ENCODE measurements at regions not wholly inside any gene's neighbourhood (a gene's known extent, or its start where the extent isn't known, plus 50 kb on each side); places are given as distances from the start of the nearest gene placed in this dataset.
"Not testable (repeated sequence)": the region's sequence is repeated elsewhere in the genome, so short reads cannot be mapped to it uniquely, and the experiment has no call there.

DNA sequence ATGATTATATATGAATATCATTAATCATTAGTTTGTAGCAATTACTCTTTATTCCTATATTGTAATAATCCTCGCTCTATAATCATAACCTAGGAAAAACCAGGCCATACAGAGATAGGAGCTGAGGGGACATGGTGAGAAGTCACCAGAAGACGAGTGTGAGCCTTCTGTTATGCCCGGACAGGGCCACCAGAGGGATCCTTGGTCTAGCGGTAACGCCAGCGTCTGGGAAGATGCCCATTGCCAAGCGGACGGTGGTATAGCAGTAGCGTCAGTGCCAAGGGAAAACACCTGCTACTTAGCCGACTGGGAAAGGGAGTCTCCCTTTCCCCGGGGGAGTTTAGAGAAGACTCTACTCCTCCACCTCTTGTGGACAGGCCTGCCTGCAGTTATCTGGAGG is 1347.6 kb downstream of the GATA3 start:
- in situ Hi-C loops (cut with MboI; ENCODE audit: low sequenced_read_pairs) = not testable (repeated sequence)

DNA sequence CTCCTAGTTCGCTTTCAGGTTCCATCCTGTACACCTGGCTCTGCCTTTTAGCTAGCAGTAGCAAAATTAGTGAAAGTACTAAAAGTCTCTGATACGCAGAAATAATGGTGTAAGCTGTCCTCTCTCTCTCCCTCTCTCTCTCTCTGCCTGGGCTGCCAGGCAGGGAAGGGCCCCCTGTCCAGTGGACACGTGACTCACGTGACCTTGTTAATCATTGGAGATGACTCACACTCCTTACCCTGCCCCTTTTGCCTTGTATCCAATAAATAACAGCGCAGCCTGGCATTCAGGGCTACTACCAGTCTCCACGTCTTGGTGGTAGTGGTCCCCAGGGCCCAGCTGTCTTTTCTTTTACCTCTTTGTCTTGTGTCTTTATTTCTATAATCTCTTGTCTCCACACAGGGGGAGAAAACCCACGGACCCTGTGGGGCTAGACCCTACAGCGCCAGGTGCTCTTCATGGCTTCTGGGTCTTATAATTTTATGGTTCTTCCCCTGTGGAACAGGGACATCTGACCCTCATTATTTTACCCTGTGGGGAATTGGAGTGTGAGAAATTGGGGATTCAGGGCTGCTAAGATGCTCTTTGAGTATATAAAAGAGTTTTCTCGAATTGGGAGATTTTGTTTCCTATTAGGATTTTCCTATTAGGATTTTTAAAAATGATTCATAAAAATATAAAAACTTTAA is 1348.2 kb downstream of the GATA3 start:
- in situ Hi-C loops (cut with MboI; ENCODE audit: low sequenced_read_pairs) = not testable (repeated sequence)

DNA sequence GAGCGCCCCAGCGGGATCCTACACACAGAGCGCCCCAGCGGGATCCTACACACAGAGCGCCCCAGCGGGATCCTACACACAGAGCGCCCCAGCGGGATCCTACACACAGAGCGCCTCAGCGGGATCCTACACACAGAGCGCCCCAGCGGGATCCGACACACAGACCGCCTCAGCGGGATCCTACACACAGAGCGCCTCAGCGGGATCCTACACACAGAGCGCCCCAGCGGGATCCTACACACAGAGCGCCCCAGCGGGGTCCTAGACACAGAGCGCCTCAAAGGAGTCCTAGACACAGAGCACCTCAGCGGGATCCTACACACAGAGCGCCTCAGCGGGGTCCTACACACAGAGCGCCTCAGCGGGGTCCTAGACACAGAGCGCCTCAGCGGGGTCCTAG is 1352.7 kb downstream of the GATA3 start:
- in situ Hi-C loops (cut with MboI; ENCODE audit: low sequenced_read_pairs) = not testable (repeated sequence)

DNA sequence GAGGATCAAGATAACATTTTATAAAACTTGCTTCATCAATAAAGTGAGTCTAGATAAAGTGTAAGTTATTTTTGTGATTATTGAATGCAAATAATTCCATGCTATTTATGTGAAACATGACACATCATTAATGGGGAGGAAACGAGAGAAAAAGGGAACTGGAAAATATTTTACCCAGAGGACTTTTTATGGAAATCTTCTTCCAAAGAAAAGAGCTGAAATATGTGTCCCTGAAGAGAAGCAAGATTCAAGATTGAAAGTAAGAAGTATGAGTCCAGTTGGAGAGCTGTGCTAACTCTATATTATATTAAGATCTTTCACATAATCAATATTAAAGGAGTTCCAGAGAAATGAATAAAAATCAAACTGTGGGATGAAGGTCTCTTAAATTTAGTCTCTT is 1361.8 kb downstream of the GATA3 start:
- in situ Hi-C loops (cut with MboI; ENCODE audit: low sequenced_read_pairs) = no loop called here

DNA sequence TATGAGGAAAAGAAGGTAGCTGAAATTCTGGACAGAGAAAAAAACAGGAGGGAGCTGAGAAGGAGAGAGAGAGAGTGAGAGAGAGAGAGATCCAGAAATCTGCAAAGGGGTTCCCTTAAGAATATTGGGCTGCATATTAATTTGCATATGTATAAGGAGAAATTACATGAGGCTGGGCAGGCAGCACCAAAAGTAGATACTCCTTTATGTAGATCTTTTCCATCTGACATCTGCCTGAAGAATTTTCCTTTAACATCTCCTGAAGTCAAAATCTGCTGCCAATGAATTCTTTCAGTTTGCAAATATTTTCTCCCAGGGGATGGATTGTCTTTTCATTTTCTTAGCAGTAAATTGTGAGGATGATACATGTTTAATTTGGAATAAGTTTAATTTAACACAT is 1365.3 kb downstream of the GATA3 start:
- in situ Hi-C loops (cut with MboI; ENCODE audit: low sequenced_read_pairs) = no loop called here

DNA sequence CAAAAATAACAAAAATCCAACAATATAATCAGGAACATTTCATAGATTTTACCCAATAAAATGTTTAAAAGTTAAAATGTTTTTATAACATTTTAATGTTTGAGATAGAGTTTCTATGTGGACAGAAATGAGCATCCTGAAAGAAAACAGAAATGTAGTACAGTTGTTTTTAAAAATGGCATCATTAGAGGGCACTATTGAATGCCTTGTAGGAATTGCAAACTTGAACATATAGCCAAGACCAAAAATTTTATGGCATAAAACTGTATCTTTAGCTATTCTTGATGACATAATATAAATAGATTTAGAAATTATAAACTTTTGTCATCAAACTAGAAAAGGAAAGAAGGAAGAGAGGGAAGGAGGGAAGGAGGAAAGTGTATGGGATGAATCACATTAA is 1372.7 kb downstream of the GATA3 start:
- in situ Hi-C loops (cut with MboI; ENCODE audit: low sequenced_read_pairs) = no loop called here

DNA sequence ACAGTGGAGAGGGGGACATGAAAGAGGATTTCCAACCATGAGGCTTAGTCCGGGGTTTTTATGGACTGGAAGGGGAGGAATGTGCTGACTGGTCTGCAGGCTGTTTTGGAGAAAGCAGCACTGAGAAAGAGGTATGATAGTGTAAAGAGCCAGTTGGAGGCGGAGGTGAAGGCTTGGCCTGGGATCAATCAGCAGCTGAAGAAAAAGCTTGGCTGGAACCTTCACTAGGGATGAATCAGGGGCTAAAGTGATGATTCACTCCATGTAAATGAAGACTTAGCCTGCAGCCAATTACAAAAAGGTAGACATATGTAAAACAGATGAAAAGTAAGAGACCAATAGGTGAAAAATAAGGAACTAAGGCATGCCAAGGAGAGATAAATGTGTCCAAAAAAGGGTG is 1382.6 kb downstream of the GATA3 start:
- in situ Hi-C loops (cut with MboI; ENCODE audit: low sequenced_read_pairs) = no loop called here

DNA sequence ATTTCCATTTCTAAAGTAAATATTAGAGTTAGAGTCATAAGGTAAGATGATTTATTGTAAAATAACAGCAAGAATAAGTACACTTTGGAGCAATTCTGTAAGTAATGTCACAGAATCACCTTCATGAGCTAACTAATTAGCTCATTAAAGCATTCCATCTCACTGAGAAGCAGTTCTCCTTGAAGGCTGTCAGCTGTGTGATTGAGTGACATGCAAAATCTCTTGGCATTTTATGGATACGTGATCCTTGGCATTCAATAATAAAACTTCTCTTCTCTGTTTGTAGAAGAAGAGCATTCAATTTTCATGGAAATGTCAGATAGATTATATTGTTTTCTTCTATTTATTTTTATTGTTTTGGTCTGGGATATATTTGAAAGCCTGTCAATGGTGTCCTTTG is 1389.3 kb downstream of the GATA3 start:
- in situ Hi-C loops (cut with MboI; ENCODE audit: low sequenced_read_pairs) = no loop called here

DNA sequence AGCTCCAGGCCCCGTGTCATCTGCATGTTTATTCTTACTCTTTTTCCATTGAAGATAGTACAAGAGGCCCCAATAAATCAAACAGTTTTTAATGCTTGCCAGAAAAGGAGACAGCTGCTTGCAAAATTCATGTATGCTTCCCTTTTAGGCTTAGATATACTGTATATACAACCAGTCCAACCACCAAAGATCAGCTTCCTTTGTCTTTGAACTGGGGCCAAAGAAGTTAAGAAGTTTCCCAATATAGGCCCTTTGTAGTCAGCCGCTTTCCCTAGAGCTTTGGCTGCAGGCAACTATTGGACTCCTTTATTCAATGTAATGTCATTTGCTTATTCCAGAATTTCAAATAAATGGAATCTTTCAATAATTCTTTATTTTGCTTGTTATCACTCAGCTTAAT is 1395.0 kb downstream of the GATA3 start:
- in situ Hi-C loops (cut with MboI; ENCODE audit: low sequenced_read_pairs) = no loop called here

DNA sequence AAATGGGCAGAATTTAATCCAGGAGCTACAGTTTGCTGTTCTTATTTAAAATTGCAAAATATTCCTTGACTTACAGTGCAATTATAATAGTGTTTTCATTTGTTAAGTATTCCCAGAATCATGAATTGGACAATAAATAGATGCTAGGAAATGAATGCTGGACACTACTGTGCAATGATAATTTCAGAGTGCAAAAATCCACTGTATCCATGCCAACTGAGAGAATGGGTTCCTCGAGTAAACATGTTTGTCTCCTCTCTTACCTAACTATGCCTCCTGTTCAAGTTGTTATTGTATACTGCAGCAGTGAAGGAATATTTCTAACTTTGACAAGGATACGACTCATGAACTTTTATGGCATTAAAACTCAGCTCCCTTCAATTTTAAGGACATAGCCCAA is 1396.3 kb downstream of the GATA3 start:
- in situ Hi-C loops (cut with MboI; ENCODE audit: low sequenced_read_pairs) = no loop called here

DNA sequence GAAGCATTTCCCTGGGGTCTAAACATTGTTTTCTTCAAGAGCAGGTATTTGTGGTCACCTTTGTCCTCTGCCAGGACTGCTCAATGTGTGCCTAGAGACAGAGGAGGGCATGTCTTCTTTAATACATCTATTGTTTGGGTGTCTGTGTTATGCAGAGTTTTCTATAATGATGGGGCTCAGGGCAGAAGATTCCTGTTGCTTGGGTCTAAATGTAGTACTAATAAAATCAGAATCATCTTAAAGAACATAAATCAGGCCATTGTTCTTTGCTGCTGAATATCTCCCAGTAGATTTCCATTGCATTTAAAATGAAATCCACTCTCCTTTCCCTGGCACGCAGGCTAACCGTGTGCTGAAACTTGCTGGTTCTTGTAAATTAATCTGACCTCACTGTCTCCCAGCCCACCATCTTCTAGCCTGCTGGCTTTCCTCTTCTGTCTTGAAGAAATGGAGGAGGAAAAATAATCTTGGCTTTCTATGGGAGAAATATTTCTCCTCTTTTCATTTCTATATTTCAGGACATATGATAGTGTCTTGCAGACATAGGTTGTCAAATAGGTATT is 1396.8 kb downstream of the GATA3 start:
- in situ Hi-C loops (cut with MboI; ENCODE audit: low sequenced_read_pairs) = no loop called here

DNA sequence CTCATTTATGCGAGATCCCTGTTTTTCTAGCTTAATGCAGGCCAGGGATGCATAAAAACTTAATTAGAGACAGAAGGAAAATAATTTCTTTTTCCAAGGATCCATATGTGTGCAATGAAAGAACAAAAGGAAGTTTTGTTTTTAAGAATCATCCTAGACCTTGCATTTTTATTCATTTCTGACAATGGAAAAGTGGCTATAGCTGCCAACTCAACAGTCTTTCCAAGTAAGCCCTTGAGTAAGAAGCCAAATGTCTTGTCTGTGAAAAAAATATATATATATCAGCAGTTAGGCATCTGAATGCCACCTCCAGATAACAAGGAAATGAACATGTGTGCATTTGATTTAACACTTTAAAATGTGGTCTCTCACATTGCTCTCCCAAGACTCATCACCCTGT is 1397.6 kb downstream of the GATA3 start:
- in situ Hi-C loops (cut with MboI; ENCODE audit: low sequenced_read_pairs) = no loop called here

DNA sequence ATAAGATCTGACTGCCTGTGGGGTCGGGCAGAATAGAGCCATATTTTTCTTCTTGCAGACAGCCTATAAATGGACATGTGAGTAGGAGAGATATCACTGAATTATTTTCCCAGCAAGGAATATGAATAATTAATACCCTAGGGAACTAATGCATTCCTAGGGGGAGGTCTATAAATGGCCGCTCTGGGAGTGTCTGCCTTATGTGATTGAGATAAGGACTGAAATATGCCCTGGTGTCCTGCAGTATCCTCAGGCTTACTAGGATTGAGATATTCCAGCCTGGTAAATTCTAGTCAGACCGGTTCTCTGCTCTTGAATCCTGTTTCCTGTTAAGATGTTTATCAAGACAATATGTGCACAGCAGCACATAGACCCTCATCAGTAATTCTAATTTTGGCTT is 1399.4 kb downstream of the GATA3 start:
- in situ Hi-C loops (cut with MboI; ENCODE audit: low sequenced_read_pairs) = not testable (repeated sequence)

DNA sequence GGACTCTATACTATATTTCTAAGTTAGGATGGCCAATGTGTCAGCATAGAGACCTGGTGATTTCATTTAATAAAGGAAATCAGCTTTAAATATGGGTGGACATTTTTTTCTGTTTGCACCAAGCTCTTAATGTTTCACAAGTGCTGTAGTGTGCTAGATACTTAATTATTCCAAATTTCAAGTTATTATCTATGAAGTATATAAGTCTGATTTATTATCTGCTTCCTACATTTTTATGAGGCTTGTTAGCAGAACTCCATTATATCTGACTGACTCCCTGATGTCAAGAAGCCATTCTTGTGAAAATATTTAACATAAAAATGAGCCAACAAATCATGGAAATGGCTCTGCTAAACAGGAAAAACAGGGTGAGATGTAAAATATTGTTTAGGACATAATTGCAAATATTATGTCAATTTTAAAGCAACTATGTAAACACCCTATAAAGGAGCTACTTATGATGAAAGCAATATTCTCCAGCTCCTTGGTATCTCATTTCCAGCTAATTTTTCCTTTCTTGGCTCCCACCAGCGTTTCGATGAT is 1415.2 kb downstream of the GATA3 start:
- in situ Hi-C loops (cut with MboI; ENCODE audit: low sequenced_read_pairs) = no loop called here

DNA sequence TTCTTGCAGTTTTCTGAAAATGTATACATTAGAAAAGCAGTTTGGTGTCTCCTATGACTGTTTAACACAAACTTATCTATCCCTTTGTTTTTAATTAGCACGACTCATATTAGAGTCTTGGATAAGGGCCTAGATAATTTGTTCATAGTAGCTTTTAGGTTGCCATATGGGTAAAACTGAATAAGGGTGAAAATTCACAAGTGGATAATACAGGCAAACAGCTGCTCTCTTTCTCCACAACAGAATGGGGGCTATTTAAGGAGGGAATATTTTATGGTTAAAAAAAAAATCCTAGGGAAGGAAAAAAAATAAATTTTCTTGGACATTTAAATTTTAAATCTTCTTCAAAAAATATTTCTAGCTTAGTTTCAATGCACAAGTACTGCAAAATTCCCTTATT is 1416.1 kb downstream of the GATA3 start:
- in situ Hi-C loops (cut with MboI; ENCODE audit: low sequenced_read_pairs) = no loop called here

DNA sequence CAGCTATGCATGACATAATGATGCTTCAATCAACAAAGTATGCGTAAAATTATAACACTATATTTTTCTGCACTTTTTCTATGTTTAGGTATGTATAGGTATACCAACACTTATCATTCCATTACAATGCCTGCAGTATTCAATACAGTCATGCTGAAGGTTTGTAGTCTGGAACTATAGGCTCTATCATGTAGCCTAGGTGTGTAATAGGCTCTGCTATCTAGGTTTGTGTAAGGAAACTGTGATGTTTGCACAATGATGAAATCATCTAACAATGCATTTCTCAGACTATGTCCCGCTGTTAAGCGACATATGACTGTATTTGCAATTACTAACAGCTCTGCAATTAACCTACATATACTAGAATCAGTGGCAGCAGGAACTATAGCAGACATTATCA is 1447.5 kb downstream of the GATA3 start:
- in situ Hi-C loops (cut with MboI; ENCODE audit: low sequenced_read_pairs) = no loop called here

DNA sequence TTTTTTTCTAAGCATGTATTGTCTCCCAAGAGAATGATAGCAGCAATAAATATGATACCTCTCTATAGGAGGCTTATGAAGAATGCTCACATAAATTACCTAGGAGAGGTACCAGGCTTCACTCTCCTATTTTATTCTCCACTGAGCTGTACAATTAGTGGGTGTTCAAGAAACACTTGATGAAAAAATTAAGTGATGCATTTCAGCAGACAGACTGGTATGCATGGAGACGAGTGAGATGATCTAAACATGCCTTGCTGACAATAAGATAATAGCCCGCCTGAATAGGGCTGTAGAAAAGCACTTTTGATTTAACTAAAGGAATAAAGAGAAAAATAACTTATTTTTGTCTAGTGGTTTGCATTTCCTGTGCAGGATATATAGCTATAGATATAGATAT is 1449.7 kb downstream of the GATA3 start:
- in situ Hi-C loops (cut with MboI; ENCODE audit: low sequenced_read_pairs) = no loop called here

DNA sequence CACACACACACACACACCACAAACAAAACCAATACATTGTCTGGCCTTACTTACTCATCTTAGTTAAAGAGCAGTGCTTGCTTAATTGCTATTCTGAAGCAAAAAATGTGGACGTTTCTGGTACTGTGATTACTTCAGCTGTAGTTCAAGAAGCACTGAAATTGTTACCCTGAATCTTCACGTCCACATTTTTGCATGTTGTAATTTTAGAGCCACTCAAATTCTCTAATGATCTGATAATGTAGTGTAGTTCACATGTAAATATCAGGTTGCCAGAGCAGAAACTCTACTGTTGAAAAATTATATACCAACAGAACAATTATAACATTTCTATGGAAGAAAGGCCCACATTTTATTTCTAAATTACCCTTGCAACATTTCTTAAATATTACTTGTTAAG is 1451.1 kb downstream of the GATA3 start:
- in situ Hi-C loops (cut with MboI; ENCODE audit: low sequenced_read_pairs) = no loop called here

DNA sequence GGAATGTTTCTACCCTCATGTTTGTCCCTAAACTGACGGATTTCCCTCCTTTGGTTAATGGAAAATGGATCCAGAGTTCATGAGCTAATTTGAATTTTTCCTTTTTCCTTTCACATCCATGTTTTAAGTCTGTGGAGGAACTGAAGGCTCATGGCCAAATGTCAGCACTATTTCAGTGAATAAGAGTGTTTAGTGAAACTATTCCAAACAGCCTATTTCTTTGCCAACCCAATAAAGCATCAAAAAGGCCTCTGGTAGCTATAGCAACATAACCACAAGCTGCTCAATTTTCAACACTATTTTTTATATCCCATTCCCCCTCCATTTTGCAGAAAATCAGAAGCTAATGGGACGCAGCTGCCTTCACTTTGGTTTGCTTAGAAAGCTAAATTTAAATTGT is 1454.1 kb downstream of the GATA3 start:
- in situ Hi-C loops (cut with MboI; ENCODE audit: low sequenced_read_pairs) = no loop called here

DNA sequence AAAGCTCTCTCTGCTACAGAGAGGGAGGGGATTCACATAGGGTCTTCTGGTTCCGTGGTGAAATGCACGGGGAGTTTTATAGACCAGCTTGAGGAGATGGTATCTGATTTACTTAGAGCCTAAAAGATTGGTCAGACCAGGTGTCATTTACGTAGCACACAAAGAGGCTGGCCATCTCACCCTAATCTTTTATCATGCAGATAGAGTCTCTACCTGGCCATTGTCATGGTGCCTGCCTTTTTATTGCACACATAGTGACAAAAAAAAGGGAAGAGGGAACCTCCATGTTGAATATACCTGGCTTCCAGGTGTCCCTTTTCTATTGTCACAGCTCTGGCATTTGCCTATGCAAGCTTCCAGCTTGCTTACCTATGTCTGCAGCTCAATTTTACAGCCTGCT is 1456.1 kb downstream of the GATA3 start:
- in situ Hi-C loops (cut with MboI; ENCODE audit: low sequenced_read_pairs) = no loop called here

DNA sequence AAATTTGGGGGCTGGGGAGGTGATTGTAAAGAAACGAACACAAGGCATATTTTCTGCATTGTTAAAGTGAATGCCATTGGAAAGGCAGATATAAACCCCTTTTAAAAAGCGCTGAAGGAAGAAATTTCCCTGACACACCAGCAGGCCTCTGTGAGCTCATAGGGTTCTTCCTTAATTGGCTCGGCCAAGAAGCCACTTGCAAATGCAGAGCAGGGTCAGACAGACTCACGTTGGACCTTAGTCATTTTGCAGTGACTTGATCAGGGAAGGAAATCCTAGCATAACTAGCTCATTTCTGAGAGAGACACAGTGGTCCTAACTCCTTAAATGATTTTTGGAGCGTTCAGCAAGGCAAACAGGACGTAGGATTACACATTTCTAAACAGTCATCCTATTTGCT is 1461.4 kb downstream of the GATA3 start:
- in situ Hi-C loops (cut with MboI; ENCODE audit: low sequenced_read_pairs) = no loop called here

DNA sequence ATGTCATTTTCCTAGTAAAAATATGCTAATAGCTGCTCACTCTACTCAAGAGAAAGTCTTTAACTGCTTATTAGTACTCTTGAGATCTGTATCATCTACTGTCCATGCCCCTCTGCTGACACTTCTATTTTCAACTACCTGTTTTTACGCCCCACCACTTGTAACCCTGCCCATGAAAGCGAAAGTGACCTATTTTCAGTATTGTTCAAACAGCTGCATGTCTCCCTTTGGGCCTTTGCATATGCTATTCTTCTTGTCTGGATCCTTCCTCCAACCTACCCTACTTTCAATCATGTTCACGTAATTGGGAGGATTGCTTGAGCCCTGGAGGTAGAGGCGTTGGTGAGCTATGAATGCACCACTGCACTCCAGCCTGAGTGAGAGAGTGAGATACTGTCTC is 1481.3 kb downstream of the GATA3 start:
- in situ Hi-C loops (cut with MboI; ENCODE audit: low sequenced_read_pairs) = no loop called here

DNA sequence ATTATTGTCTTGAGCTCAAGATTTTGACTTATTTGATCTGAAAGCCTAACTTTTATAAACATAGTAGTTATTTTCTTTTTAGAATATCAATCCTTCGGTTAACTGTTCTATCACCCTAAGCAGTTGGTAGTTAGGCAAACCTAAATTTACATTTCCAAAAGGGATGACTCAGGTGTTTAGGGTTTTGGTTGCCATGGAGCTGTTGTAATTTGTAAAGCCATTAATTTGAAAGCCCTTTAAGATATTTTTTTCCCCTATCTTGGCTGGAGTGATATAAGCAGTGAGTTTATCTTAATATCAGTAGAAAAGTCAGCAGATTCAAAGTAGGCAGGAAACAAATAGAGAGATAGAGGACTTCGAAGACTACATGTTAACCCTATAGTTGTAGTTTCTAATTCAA is 1472.6 kb upstream of the CELF2 start:
- in situ Hi-C loops (cut with MboI; ENCODE audit: low sequenced_read_pairs) = no loop called here

Measured in HL-60/S4 (cell line).